ENCODE measurements at regions not wholly inside any gene's neighbourhood (a gene's known extent, or its start where the extent isn't known, plus 50 kb on each side); places are given as distances from the start of the nearest gene placed in this dataset.

DNA sequence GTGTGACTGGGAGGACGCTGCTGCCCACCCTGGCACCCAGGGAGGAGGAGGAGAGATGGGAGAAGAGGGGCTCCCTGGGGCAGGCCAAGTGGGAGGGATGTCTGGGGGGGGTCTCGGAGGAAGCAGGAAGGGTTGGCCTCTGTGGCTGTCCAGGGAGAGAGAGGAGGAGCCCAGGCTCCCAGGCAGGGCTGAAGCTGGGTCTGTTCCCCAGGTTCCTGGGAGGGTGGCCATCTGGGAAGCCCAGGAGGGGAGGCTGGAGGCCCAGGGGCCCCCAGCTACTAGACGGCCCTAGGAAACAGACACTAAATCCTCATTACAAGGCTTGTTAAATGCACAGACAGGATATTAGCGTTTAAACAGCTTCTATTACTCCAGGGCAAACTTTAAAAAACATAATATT, 139.8 kb downstream of the ENGASE start:
- no peaks in the 10 kb centered on the region for H3K9me3 Mint-ChIP-seq (ENCODE audit: low read depth)
- no peak for DNase-seq
- H3K4me1 Mint-ChIP-seq: no peaks in the 10 kb centered on the region
- H3K4me3 Mint-ChIP-seq: no peak overlapping the region
- H3K27me3 Mint-ChIP-seq: peaks cover 14% of the 10 kb centered on the region
- CTCF ChIA-PET: no interaction called here
- no peak for ATAC-seq
- no peak overlapping the region for H3K27ac Mint-ChIP-seq
- no peaks in the 10 kb centered on the region for H3K36me3 Mint-ChIP-seq

DNA sequence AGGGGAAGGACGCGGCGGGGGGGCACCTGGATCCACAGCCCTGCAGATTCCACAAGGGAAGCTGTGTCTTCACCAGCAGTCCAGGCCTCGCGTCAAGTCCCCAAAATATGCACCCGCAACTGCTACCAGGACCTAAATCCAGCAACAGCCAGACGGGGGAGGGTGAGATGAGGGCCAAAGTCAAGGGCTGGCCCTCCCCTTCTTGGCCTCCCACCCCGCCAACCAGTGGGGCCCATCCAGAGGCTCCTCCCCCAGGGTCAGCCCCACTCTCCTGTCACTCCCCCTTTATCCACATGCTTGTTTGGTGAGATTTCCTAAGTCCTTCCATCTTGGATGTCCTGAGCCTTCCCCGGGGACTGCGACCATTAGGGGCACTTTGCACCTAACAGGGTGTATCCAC, 138.7 kb downstream of the ENGASE start:
- H3K36me3 Mint-ChIP-seq: no peaks in the 10 kb centered on the region
- no peaks in the 10 kb centered on the region for H3K4me1 Mint-ChIP-seq
- DNase-seq (no peak), ATAC-seq (no peak)
- CTCF ChIA-PET: no interaction called here
- H3K4me3 Mint-ChIP-seq: no peak overlapping the region
- no peak overlapping the region for H3K27ac Mint-ChIP-seq
- H3K9me3 Mint-ChIP-seq (ENCODE audit: low read depth): no peaks in the 10 kb centered on the region
- H3K27me3 Mint-ChIP-seq: peaks cover 9% of the 10 kb centered on the region

DNA sequence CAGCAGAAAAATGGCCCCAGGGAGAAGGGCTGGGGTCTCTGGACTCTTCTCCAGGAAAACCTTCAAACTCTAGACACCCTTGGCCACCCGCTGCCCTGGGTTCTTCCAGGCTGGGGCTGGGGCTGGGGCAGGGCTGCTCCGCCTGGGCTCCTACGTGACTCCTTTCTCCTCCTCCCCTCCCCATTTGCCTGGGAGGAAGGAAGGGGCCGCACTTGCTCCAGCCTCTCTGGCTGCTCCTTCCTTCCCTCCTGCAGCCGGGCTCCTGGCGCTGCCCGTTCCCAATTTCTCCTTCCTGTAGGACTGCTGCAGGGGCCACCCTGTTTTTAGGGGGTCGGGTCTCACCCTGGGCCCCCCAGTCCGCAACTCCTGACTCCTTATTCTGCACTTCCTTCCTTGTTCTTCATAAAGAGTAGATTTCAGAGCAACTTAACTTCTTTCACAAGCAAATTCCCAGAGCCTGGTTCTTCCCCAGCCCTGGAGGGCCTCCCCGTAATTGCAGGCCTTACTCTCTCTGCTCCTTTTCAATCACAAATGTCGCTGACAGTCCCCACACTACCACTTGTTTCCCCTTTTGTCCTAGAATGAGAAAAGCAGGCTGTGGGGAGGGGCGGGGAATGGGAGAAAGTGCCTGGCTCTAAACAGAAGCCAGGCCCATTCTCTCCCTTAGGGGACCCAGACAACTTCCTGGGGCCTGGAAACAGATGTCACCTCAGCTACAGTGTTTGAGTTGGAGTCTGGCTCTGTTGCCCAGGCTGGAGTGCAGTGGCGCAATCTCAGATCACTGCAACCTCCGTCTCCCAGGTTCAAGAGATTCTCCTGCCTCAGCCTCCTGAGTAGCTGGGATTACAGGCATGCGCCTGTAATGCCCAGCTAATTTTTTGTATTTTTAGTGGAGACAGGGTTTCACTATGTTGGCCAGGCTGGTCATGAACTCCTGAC, 137.8 kb downstream of the ENGASE start:
- ATAC-seq (no peak), DNase-seq (no peak)
- Mint-ChIP-seq H3K4me3 (no peak overlapping the region), H3K27ac (no peak overlapping the region), H3K4me1 (no peaks in the 10 kb centered on the region), H3K9me3 (ENCODE audit: low read depth) (no peaks in the 10 kb centered on the region), H3K36me3 (no peaks in the 10 kb centered on the region), H3K27me3 (peaks cover 9% of the 10 kb centered on the region)
- CTCF ChIA-PET: no interaction called here

DNA sequence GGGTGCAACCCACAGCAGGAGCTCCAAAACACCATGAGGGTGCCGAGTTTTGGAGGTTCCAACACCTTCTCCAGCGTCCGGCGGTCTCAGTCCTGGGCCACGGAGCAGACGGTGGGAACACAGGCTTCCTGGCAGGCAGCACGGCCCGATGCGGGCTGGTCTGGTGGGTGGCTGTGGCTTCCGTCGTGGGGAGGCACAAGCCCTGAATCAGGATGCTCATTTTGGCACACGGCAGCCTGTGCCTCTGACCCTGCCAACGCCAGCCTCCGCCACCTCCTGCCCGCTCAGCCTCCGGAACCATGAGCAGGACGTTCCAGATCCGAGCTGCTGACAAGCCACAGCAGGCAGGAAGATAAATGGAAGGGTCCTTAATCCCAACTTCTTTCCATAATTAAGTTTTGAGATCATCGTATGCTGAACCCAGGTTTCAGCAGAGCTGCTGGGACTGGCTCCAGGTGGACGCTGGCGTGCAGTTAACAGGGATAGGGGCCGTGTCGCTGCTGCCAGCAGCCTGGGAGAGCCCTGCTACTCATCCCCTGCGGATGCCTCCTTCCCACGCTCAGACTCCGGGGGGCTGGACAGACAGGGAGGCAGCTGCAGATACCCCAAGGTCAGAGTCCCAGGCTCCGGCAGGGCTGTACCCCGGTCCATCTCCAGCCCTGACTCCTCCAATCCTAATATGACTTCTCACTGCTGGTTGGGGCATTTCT, 136.6 kb downstream of the ENGASE start:
- Mint-ChIP-seq H3K27ac (no peak overlapping the region), H3K27me3 (peaks cover 9% of the 10 kb centered on the region), H3K36me3 (no peaks in the 10 kb centered on the region), H3K9me3 (ENCODE audit: low read depth) (no peaks in the 10 kb centered on the region), H3K4me1 (no peaks in the 10 kb centered on the region), H3K4me3 (no peak overlapping the region)
- no peak for ATAC-seq
- CTCF ChIA-PET: no interaction called here
- no peak for DNase-seq

DNA sequence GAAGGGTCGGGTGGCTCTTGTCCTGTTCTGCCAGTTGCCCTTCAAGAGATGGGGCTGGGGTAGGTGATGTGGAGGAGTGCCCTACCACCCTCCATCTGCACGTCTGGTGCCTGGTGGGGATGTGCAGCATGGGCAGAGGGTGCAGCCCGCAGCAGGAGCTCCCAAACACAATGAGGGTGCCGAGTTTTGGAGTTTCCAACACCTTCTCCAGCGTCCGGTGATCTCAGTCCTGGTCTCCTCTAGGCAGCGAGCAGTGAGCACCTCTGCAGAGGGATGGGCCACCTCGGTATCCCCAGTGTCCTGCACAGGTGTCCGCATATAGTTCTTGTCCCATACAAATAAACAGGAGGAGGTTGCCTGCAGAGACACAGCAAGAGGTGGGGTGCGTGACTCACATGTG, 136.0 kb downstream of the ENGASE start:
- no peak for DNase-seq
- H3K27me3 Mint-ChIP-seq: peaks cover 9% of the 10 kb centered on the region
- no peaks in the 10 kb centered on the region for H3K9me3 Mint-ChIP-seq (ENCODE audit: low read depth)
- CTCF ChIA-PET: no interaction called here
- no peak for ATAC-seq
- no peak overlapping the region for H3K4me3 Mint-ChIP-seq
- H3K36me3 Mint-ChIP-seq: no peaks in the 10 kb centered on the region
- H3K4me1 Mint-ChIP-seq: no peaks in the 10 kb centered on the region
- H3K27ac Mint-ChIP-seq: no peak overlapping the region

DNA sequence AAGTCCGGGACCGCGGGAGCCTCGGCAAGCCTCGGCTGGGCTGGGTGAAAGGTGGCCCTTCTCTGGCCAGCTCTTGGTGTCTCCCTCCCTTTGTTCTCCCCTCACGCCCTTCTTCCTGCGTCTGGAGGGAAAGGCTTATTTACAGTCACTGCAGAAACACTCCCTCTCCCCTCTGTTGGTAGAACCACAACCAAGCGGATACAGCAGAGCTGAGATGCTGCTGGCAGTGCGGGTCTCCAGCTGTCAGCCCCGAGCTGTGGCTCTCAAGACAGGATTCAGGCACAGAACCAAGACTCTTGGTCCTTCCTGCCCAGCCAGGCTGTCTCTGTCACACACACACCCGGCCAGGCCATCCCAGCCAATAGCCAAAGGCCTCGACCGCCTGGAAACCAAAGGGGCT, 133.3 kb downstream of the ENGASE start:
- Mint-ChIP-seq H3K36me3 (no peaks in the 10 kb centered on the region), H3K27me3 (peaks cover 7% of the 10 kb centered on the region), H3K4me3 (no peak overlapping the region), H3K27ac (no peak overlapping the region), H3K4me1 (no peaks in the 10 kb centered on the region), H3K9me3 (ENCODE audit: low read depth) (no peaks in the 10 kb centered on the region)
- DNase-seq (no peak), ATAC-seq (no peak)
- CTCF ChIA-PET: no interaction called here

DNA sequence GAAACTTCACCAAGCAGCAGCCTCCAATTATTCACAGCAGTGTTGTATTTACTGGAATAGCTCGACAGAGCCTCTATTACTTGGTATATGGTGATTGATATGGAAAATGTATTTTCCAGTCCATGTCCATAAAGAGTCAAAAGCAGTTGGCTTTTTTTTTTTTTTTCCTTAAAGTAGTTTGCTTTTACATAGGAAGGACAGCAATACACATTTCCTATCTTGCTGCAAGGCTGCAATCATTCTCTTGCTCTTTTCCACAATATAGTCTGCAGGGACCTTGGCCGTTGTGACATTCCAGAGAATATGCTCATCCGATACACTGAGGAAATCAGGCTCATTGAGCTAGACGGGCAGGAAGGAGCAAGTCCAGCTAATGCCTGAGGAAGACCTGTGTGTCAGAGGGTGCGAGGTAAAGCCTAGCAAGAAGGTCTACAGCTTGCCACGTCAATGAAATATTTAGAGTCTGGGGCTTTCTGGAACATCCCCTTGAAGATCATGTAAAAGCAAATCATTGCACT, 131.1 kb downstream of the ENGASE start:
- H3K4me3 Mint-ChIP-seq: no peak overlapping the region
- H3K27ac Mint-ChIP-seq: no peak overlapping the region
- no peaks in the 10 kb centered on the region for H3K9me3 Mint-ChIP-seq (ENCODE audit: low read depth)
- no peaks in the 10 kb centered on the region for H3K36me3 Mint-ChIP-seq
- CTCF ChIA-PET: interaction anchor here (0.7 to 1.3 kb wide), 2 partner anchors 117 to 195 kb away, joined by 3 read pairs; no protein-coding TSS in a partner anchor
- no peaks in the 10 kb centered on the region for H3K4me1 Mint-ChIP-seq
- H3K27me3 Mint-ChIP-seq: peaks cover 4% of the 10 kb centered on the region
- no peak for DNase-seq
- ATAC-seq: no peak

DNA sequence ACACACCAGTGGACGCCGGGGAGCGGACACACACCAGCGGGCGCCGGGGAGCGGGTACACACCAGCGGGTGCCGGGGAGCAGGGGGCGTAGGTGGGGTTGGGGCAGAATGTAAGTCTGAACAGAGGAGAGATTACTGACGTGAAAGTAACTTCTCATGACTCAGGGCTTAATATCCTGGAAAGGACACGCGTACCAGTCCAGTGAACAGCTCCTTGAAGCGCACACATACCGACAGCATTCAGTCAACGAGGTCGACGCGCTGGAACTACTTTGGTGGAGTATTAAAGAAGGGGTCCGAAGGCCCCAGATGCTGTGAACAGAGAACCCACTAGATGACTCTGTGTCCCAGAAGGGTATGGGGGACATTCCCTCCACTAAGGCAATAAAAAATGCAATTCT, 129.6 kb downstream of the ENGASE start:
- no peak for DNase-seq
- no peak for ATAC-seq
- Mint-ChIP-seq H3K36me3 (no peaks in the 10 kb centered on the region), H3K4me1 (no peaks in the 10 kb centered on the region), H3K4me3 (no peak overlapping the region), H3K9me3 (ENCODE audit: low read depth) (no peaks in the 10 kb centered on the region), H3K27ac (no peak overlapping the region), H3K27me3 (peaks cover 4% of the 10 kb centered on the region)
- CTCF ChIA-PET: no interaction called here

DNA sequence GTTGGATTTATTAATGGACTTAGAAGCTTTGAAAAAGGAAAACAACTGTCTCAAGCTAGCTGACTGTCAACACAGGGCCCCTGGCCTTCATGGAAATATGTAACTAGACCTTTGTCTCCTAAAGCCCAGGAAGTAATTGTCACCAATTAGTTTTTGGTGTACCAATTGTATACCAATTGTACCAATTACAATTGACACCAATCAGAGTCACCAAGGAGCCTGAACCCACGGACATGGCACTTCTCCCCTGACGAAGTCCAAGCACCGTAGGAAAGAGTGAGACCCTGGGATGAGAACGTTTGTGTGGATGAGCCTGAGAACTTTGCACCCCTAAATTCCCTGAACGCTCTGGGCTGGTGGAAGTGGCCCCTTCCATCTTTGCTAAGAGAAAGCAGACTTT, 129.0 kb downstream of the ENGASE start:
- ATAC-seq: no peak
- Mint-ChIP-seq H3K27me3 (peaks cover 4% of the 10 kb centered on the region), H3K4me3 (no peak overlapping the region), H3K9me3 (ENCODE audit: low read depth) (no peaks in the 10 kb centered on the region), H3K36me3 (no peaks in the 10 kb centered on the region), H3K4me1 (no peaks in the 10 kb centered on the region), H3K27ac (no peak overlapping the region)
- CTCF ChIA-PET: no interaction called here
- no peak for DNase-seq

DNA sequence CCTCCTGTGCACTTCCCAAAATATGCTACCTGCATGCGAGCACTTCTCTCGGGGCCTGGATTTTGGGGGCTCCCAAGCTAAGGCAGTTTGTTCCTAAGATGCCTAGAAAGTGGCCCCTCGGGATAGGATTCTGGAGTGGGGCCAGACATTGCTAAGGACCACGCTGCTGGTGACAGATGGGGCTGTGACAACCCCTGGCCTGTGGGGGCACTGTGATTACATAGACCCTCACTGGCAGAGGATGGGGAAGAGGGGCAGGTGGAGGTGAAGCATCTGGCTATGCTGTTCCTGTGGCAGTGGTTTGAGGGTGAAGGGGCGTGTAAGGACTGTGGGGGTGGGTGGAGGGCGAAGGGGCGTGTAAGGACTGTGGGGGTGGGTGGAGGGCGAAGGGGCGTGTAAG, 128.4 kb downstream of the ENGASE start:
- H3K4me3 Mint-ChIP-seq: no peak overlapping the region
- DNase-seq (no peak), ATAC-seq (no peak)
- H3K36me3 Mint-ChIP-seq: no peaks in the 10 kb centered on the region
- no peaks in the 10 kb centered on the region for H3K9me3 Mint-ChIP-seq (ENCODE audit: low read depth)
- CTCF ChIA-PET: no interaction called here
- no peaks in the 10 kb centered on the region for H3K4me1 Mint-ChIP-seq
- peaks cover 4% of the 10 kb centered on the region for H3K27me3 Mint-ChIP-seq
- H3K27ac Mint-ChIP-seq: no peak overlapping the region

DNA sequence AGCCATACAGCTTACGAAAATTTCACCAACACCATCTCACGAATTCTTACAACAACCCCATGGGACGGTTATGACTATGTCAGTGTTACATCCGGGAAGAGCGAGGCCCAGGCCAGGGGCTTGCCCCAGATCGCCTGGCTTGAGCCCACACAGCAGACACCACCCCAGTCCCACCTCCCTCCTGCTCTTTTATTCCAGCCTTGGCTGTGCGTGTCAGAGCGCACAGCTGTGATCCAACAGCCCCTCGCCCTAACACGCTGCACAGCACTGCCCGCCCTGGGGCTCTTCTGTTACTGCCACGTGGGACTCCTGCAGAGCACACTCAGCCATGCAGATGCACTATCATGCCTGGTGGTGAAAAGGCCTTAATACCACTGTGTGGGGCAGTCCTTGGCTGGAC, 127.9 kb downstream of the ENGASE start:
- H3K27ac Mint-ChIP-seq: no peak overlapping the region
- no peaks in the 10 kb centered on the region for H3K36me3 Mint-ChIP-seq
- CTCF ChIA-PET: no interaction called here

DNA sequence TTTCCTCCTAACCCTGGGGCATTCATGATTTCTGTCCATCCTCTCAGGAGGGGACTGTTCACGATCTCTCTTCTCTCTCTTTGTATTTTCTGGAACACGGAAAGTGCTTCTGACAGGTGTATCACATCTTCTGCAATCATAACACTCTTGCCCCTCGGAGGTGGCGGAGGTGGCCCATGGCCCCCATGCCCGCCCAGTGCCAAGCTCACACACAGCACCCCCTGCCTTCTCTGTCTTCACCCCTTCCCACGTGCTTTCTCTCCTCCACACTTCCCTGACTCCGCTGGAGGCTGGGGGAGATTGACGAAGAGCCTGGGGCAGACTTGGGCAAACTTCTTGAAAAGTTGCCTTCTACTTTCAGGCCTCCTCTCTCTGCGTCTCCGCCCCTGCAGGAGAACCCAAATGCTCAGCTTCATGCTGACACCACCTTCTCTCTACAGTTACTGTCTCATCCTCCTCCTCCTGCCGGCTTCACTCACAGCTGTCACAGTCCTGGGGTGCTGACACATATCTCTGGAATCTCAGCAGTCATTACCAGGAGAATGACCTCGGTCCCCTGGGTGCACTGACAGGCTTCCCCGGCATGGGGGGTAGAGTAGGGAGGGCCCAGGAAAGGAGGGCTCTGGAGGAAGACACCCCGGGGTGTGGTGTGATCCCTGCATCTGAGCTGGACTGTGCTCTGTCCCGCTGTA, 127.1 kb downstream of the ENGASE start:
- Mint-ChIP-seq H3K4me1 (no peaks in the 10 kb centered on the region), H3K27ac (no peak overlapping the region), H3K4me3 (no peak overlapping the region), H3K36me3 (no peaks in the 10 kb centered on the region), H3K27me3 (peaks cover 4% of the 10 kb centered on the region), H3K9me3 (ENCODE audit: low read depth) (no peaks in the 10 kb centered on the region)
- DNase-seq (no peak), ATAC-seq (no peak)
- CTCF ChIA-PET: no interaction called here

More for the DNA sequence above, 127.9 kb downstream of the ENGASE start:
- H3K4me1 Mint-ChIP-seq: no peaks in the 10 kb centered on the region
- no peak for DNase-seq
- no peak for ATAC-seq
- H3K9me3 Mint-ChIP-seq (ENCODE audit: low read depth): no peaks in the 10 kb centered on the region
- no peak overlapping the region for H3K4me3 Mint-ChIP-seq
- peaks cover 4% of the 10 kb centered on the region for H3K27me3 Mint-ChIP-seq

DNA sequence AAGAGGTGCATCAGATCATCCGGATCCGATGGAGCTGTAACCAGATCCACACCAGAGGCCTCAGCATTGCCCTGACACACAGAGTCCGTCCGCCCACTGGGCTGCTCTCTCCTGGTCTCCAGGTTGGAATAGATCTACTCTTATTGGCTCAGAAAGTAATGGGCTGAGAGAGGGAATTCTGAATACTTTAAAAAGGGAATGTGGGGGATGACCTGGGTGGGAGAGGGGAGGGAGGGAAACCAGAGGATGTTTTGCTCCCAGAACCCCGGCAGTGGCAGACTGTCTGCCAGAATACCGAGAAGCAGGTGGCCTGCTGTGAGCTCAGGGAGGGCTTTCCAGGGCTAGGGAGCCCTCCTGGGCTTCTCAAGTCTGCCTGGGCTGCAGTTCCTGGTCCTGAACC, 126.5 kb downstream of the ENGASE start:
- ATAC-seq: no peak
- DNase-seq: no peak
- H3K27ac Mint-ChIP-seq: no peak overlapping the region
- H3K9me3 Mint-ChIP-seq (ENCODE audit: low read depth): no peaks in the 10 kb centered on the region
- no peaks in the 10 kb centered on the region for H3K4me1 Mint-ChIP-seq
- peaks cover 4% of the 10 kb centered on the region for H3K27me3 Mint-ChIP-seq
- CTCF ChIA-PET: interaction anchor here (1.0 kb wide), 1 partner anchor 190 kb away, joined by 4 read pairs; no protein-coding TSS in a partner anchor
- H3K36me3 Mint-ChIP-seq: no peaks in the 10 kb centered on the region
- no peak overlapping the region for H3K4me3 Mint-ChIP-seq
